ENCODE measurements at regions not wholly inside any gene's neighbourhood (a gene's known extent, or its start where the extent isn't known, plus 50 kb on each side); places are given as distances from the start of the nearest gene placed in this dataset.

DNA sequence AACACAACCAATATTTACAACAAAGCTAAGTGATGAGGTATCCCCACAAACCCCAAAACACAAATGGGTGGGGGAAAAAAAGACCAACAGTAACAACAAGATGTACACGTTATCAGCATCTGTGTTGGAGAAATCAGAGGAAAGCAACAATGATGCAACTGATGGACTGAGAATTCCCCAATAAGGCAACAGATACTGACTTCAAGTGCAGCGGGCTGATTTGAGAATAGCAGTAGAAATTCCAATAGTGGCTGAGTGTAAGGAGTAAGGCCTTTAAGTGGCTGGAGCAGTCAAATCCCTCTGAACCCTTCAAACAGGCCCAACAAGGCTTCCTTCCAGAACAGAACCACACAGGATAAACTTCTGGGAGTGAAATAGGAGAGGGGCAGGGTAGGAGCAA is 97.6 kb downstream of the TM2D1 start:
- DNase-seq: no peak

DNA sequence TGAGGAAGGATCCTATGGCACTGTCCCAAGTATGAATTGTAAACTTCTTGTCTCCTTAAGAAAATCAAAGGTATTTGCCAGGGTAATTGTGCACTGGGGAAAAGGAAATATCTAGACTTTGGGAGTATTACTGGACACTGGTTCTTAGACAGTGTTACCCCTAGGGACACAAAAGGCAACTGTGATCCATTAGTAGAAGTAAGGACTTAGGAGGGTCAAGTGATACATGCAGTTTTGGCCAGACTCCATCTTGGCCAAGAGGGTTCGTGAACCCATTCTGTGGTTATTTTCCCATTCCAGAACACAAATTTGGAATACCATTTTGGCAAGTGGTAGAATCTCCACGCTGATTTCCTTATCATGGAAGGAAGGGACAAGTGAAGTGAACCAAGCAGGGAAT is 98.1 kb downstream of the TM2D1 start:
- no peak for DNase-seq

DNA sequence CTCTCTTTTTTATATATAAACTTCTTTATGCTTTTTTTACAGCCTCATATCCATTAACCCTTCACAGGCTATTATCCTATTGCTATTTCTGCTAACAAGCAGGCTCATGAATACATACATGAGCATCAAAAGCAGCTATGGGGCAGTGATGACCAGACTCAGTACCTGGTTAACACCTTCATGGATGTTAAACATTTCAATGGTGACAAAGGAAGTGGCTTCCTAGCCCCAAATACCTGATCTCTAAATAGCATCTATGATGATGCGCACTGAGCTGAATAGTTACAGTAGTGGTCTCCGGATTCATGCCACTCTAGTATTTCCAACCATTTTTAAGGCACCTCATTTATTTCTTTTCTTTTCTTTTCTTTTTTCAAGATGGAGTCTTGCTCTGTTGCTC is 101.1 kb downstream of the TM2D1 start:
- no peak for DNase-seq

DNA sequence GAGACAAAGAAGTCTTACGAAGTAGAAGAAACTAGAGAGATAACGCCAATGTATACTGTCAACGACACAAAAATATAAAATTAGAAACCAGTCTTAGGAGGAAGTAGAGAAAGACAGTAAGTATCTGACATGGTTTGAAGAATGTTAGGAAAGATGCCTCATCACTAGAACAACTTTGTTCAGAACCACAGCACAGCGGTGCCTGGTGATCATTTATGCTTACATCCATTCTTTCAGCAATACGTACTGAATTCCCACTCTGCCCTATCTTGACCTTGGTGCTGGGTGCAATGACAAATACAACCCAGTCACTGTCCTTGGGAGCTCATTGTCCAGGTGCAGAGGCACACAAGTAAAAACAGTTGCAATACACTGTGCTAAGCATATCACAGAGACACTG is 104.4 kb downstream of the TM2D1 start:
- DNase-seq: no peak

DNA sequence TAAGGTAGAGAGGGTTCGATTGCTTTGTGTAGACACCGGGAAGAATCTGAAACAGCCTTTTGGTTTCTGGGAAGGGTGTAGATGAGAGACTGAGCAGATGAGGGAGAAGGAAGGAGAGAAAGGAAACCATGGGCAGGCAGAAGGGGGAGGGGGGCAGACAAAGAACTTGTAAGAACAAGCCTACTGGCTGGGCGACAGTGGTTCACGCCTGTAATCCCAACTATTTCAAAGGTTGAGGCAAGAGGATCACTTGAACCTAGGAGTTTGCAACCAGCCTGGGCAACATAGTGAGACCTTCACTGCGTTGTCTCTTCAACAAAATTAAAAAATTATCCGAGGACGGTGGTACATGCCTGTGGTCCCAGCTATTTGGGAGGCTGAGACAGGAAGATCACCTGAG is 106.2 kb downstream of the TM2D1 start:
- DNase-seq: no peak

DNA sequence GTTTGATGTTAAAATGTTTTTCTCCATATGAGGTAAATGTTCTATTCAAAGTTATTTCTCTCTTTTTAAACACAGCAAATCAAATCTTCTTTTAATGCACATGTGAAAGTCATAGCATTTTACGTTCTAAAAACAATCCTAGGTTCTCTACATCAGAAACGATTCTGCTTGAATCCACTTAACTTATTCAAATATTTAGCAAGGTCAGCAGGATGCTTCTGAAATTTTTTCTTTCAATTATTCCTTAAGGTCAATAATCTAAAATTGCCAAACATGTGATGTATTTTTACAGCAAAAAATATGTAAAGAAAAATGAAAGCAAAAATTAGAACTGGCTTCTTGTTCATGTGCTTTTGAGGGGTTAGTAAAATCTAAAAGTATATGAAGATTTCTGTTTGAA is 106.7 kb downstream of the TM2D1 start:
- DNase-seq: no peak

DNA sequence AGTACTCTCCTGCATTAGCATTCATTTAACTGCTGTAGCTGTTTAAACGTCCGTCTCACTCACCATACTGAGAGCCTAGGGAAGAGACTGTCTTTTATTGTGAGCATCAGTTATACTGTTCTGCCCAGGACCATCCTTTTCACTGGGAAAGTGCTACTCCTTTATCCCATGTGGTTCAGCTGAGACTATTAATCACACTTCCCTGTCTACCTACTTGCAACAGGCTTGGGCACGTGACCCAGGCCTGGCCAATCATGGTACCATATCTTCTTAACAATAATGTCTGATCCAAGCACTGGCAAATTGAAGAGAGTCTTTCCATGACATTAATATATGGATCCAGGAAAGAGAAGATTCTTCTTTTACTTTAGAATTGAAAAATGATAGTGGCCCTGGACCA is 108.1 kb downstream of the TM2D1 start:
- no peak for DNase-seq

DNA sequence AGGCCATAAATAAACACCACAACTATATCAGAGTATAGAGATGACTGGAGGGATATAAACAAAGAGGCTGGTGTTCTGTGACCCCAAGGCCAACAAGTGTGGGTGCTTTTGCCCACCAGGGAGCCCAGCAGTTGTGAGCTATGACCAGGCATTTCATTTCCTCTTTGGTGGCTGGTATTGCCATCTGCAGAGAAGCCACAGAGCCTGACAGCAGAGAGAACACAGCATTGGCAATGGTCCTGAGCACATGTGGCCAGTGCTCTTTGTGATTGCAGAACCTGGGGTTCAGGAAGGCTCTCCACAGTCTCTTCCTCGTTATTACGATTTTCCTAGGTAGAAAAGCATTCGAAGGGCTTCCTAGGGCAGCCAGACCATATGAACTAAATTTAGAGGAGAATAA is 112.3 kb downstream of the TM2D1 start:
- no peak for DNase-seq

DNA sequence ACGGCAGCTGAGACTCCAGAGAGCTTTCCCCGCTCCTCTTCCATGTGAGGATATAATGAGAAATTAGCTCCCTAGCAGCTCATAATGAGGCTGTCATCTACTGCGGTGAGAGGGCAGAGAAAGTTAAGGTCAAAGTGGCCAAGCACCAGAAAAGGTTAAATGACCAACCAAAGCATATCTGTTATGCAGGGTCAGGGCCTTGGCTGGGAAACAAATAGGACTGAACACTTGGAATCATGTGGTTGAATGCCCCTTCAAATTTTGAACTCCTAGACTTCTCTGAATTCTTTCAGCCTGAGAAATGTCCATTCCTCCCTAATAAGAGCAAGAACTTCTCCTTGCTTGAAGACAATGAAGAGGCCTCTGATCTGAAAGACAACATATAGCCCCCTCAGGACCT is 115.9 kb downstream of the TM2D1 start:
- DNase-seq: no peak

DNA sequence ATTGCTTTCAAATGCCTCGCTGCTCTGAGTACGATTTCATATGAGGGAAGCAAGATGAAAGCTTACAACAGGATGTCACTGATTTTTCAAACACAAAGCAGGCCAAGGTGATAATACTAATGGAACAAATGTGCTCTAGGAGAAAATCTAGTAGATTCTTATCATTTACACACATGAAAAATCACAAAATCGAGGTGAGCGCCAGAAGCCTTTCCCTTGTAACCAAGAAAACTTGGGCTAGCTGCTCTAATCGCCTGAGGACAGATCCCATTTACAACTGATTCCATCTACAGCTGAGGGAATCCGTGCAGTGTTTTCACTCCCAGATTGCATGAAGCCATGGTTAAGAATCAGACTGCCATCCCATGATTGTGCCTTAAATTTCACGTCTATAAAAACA is 117.5 kb downstream of the TM2D1 start:
- DNase-seq: no peak

DNA sequence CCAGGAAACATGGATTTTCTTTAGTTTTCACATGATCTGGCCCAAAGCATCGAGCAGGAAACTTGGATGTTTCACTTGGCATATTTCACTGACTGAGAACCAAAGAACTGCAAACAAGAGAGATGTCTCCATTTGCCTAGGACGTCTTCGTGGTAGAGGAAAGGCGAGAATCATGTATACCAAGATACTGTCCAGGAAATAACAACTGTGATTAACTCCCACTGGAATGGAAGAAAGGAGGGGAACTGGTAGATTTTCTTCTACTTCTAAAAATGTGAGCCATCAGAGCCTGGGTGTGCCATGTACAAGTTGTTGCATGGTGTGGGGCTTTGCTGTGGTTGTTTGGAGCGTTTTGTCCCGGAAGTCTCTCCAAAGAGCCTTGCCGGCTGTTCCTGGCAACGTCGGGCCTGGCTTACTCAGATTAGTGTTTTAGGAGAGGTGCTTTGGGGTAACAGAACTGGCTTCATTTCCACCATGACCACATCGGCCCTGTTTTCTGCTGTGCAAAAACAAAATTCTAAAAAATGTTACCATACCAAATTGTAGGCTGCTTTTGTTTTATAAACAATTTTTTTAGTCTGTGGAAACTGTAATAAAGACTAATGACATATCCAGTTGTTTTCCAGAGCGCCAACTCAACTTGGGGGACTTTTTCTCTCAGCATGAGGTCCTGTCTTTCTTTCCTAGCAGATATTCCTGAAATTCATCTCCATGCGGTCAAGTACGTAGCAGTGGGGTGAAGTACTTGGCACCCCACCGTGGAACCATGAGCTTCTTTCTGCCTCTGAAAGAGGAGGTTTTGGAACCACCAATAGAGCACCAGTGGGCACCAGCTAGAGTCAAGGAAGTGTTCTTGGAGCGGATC is 118.3 kb downstream of the TM2D1 start:
- no peak for DNase-seq

DNA sequence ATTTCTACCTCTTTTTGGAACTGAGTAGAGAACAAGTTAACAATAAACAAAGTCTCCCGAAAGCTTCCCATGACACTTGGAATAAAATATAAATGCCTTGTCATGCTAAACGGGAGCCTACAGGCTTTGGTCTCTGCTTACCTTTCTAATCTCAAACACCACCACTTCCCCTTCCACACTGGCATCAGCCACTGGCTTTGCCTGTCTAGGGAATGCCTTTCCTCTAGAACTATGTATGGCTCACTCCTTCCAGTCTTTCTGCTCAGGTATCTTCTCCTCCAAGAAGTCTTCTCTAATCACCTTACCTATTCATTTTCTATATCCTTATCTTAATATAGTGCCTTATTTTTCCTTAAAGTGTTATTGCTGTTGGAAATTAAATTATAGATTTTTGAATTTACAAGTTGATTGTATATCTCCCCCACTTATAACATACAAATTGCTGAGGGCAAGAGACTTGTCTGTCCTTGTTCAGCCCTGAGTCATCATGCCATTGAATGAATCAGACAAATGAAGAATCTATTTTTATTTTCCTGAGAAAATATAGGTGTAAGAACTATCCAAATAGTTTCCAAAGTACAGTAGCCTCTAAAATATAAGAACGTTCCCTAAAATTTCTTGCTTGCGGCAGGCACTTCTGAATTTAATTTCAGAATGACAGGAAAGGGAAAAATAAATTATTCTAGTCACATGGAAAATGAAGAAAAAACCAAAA is 119.2 kb downstream of the TM2D1 start:
- DNase-seq: no peak

DNA sequence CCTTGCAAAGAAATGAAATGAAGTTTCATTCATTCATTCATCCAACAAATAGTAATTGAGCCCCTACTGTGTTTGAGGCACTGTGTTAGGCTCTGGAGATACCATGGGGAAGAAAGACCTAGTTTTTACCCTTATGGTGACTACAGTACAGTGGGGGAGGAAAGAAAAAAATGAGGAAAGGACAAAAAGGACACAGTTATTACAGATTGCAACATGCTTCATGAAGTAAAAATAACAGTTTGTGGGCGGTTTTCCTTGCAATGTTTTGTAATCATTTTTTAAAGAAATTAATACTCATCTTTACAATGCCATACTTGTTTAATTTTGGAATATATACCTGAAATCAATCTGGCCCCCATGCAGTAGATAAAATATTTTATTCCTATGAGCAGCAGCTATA is 120.3 kb downstream of the TM2D1 start:
- DNase-seq: no peak

DNA sequence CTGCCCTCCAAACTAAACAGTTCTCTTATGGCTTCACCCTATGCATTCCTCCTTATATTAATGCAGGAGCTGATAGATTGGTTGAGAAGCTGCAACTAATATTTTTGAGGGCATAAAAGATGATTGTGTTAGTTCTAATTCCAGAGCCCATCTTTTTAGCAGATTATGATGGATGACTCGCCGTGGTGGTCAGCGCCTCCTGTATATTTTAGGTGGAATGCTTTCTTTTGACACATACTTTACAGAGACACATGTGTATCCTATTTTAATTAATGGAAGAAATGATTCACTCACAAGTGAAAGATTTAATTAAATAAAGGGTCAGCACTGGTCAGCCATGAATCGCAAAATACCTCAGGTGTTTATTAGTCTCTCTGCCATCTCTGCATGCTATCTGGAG is 120.7 kb downstream of the TM2D1 start:
- no peak for DNase-seq

DNA sequence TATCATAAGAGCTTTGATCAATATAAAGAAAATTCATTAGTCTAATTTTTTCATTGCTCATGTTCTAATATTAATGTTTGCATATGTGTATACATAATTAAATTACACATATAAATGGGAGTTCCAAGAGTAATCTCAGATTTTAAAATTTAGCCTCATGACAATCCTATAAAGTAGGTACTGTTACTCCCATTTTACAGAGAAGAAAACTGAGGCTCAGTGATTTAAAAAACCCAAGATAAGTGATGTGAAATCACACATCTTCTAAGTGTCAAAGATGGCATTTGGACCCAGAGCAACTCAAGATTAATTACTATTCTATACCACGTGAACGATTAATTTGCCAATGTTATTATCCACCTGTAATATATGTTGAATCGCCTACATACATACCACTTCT is 122.3 kb downstream of the TM2D1 start:
- DNase-seq: no peak

DNA sequence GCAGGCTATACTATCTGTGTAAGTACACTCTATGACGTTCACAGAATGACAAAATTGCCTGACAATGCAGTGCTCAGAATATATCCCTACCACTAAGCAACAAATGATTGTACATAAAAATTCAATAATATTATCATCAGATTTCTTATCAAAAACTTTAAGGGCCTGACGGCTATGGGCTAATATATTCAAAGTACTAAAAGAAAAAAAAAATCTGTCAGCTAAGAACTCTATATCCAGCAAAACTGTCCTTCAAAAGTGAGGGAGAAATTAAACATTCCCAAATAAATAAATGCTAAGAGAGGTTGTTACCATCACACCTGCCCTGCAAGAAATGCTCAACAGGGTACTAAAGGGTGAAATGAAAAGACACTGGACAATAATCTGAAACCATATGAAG is 127.3 kb downstream of the TM2D1 start:
- no peak for DNase-seq

DNA sequence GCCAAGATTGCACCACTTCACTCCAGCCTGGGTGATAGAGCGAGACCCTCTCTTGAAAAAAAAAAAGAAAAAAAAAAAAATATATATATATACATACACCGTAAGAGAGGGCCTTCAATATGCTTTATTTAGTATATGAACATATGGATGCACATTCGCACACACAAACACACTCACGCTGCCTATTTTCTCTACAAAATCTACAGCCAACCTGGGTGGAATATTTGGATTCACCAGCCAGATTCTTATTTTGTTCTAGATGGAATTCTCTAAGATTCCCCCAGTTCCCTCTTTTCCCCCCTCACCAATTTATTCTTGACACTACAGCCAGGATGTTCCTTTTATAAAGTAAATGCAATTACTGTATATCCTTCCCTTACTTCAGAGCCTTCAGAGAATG is 131.6 kb downstream of the TM2D1 start:
- no peak for DNase-seq

DNA sequence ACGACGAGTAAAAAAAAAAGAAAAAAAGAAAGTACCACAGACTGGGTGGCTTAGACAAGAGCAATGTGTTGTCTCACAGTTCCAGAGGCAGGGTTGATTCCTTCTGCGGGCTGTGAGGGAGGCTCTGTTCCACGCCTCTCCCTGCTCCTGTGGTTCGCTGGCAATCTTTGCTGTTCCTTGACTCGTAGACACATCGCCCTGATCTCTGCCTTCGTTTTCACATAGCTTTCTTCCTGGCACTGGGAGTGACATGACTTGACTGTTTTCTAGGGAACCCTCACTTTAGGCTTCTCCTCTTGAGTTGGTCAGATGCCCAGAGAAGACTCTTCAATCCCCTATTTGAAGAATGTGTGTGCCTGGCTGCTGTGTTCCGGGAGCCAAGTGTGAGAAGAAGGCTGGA is 133.6 kb downstream of the TM2D1 start:
- DNase-seq: no peak

DNA sequence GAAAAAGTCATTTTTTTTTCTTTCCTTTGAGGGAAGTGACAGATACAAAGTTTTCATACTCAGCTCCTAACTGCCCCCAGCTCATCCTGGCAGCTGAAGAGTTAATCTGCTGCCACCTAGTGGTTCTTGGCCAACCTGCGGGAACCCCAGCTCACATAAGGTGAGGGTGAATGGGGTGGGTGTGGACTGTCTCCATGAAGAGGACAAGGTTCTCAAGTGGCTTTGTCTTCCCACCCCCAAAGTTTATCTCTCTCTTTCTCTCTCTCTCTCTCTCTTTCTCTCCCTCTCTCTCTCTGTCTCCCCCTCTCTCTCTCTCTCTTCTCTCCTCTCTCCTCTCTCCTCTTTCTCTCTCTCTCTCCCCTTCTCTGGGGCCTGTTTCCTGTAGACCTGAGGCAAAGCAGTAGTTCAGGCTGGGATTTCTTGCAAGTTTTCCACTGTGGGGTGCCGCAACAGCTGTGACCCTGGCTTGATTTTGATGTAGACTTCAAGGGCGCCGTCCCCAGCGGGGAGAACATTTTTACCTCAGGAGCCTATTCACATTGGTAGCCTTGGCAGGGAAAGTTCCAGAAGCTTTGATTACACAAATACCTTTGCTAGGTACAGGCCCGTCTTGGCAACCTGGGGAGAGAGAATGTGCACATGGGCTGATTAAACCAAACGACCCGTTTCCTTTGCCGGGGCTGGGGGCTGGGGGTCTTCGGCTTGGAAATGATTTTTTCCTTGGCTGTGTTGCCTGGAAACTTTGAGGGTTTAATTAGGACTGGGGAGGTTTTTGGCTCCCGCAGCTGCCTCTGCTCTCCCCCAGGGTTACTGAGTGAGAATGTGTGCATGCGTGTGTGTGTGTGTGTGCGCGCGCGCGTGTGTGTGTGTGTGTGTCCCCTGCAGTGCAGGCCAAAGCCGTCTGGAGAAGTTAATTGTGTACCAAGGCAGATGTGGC is 135.9 kb downstream of the TM2D1 start:
- DNase-seq: peak; percentile 24 to 52

DNA sequence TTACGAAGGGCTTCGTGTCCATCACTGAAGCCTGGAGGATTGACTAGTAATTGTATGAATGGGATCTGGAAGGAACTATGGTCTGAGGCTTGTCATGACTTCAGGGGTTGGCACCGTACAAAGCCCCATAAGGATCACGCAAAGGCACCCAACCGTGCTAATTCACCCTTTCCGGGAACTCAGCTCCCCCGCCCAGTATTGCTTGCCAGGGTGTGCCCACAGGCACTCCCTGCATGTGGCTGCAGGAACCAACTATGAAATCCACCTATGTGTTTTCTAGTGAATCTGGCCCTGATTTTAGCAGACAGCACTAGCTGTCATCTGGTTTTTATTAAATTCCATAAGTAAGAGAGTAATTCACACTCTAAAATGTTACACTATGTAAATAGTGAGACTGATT is 139.2 kb downstream of the TM2D1 start:
- DNase-seq: no peak

DNA sequence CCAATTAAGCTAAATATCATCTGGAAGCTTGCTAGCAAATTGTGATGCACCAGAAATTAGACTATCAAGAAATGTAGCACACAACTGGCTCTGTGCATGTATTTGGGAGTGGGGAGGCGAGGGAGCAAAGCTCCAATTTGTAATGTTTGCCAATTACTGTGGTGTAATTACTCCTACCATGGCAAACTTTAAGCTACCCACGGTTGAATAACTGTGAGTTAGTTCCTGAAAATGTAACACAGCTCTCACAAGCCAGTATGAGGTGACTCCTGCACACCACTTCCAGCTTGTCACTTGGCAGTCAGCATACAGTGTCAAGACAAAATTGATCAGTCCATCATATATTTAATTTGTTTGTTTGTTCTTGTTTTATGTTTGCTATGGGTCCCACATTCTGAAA is 141.2 kb downstream of the TM2D1 start:
- DNase-seq: no peak

DNA sequence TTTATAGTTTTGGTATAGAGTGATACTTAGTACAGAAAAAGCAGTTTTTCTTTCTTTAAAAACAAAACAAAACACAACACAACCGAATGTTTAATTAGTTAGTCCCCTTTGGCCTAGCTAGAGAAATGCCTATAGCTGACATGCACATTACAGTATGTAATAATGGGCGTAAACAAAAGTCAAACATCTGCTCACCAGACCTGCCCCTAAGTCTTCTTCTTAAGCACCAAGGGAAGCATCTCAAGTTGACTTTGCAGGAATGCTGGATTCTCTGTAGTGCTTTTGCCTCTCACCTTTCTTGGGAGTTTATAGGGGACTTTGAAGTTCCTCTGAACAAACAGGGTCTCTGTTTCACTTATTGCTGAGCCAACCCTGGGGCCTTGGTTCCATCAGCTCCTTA is 143.7 kb downstream of the TM2D1 start:
- DNase-seq: no peak

DNA sequence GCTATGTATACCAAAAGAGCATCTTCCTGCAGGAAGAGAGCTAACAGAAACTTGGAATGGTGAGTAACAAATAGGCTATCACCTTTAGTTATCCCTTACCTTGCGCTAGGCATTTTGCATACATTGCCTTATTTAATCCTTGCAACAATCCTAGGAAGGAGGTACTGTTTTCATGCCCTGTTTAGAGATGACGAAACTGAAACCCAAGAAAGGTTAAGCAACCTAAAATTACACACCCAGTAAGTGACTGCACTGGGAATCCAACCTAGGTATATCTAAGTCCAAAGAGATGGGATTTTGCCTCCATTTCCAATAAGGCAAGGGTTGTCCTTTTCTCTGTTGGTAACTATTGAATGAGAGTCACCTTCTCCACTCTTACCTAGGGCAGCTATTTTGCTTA is 144.5 kb downstream of the TM2D1 start:
- no peak for DNase-seq

DNA sequence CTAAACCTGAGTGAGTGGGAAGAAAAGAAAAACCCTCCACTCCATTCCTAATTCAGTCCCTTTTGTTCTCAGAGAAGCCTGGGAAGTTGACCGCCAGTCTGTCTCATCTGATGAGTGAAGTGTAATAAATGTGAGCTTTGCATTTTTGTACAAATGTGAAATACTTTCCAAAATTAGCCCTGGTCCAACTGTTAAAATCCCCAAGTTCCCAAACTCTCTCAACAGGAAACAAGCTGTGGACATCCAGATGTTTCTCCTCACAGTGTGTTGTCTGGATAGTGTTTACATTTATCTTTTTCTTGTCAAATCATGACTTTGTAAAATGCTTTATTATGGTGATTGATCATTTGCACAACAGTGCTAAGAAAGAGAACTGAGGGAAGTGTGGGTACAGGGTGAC is 145.1 kb downstream of the TM2D1 start:
- no peak for DNase-seq

Measured in NCI-H1930 (cell line).